Adrenal gland (tissue), 9 donors: ENCODE measurements at regions not wholly inside any gene's neighbourhood (a gene's known extent, or its start where the extent isn't known, plus 50 kb on each side); places are given as distances from the start of the nearest gene placed in this dataset.
"Not testable (repeated sequence)": the region's sequence is repeated elsewhere in the genome, so short reads cannot be mapped to it uniquely, and the experiment has no call there.

Source experiments
- DNase-seq, 7 donors: peaks; one replicate each; pipeline ENCODE4 v3.0.0-alpha.2; 2019 to 2020
- H3K27ac ChIP-seq, 5 donors: fragments of 200-600 bp; sonication (generic) in 4 of 5; 1 replicate in 3 of 5; 2 replicates in 2 of 5; pipeline versions ENCODE4 v1.5.1 to v1.8.0; 2016 to 2020; ENCODE audit warnings: mild to moderate bottlenecking in 1 of 5
- H3K27me3 ChIP-seq: fragments of 200-600 bp; 2 replicates; pipeline ENCODE4 v1.8.0; 2021
- H3K36me3 ChIP-seq, 2 donors: fragments of 200-600 bp; replicated peaks in 1 of 2; 1 replicate in 1 of 2; 2 replicates in 1 of 2; pipeline versions ENCODE4 v1.5.1 to v1.8.0; 2018 to 2022
- H3K4me1 ChIP-seq, 2 donors: fragments of 200-600 bp; replicated peaks in 1 of 2; 1 replicate in 1 of 2; 2 replicates in 1 of 2; pipeline versions ENCODE4 v1.5.1 to v1.8.0; 2018 to 2021
- H3K4me3 ChIP-seq, 4 donors: fragments of 200-600 bp; sonication (generic) in 3 of 4; one replicate each; pipeline ENCODE4 v1.5.1; 2016 to 2018
- H3K9me3 ChIP-seq, 3 donors: fragments of 200-600 bp; sonication (generic) in 1 of 3; replicated peaks in 1 of 3; 1 replicate in 2 of 3; 2 replicates in 1 of 3; pipeline versions ENCODE4 v1.5.1 to v1.8.0; 2016 to 2021
- POLR2A ChIP-seq, 2 donors: fragments of 450-650 bp; IDR thresholded peaks; one replicate each; pipeline ENCODE4 v1.6.1; 2017; ENCODE audit warnings: antibody characterized with exemption in 2 of 2, mild to moderate bottlenecking in 2 of 2, moderate library complexity in 1 of 2
- WGBS, 4 donors: extraction: QIAGEN DNeasy Blood & Tissue Kit in 2 of 4; methylation state at CpG; one replicate each; pipeline versions ENCODE4 v1.1.5 to v1.1.7; 2013 to 2017; 5-methylcytosine and 5-hydroxymethylcytosine counted together
- intact Hi-C, 2 donors: fragments of 100-400 bp; cut with DNase I; formaldehyde crosslinking; loops; one replicate each; pipeline versions ENCODE4 v1.14.1 to v1.15.0; 2022 to 2023
- TF ChIP-seq, protein P1 (sequence below), 6 experiments: fragments of 450-650 bp in 4 of 6; fragments of 200-600 bp in 2 of 6; sonication (generic) in 1 of 6; IDR thresholded peaks; 1 replicate in 5 of 6; 2 replicates in 1 of 6; pipeline versions ENCODE4 v1.5.1 to v1.8.0; 2016 to 2021; ENCODE audit warnings: antibody characterized with exemption in 6 of 6, mild to moderate bottlenecking in 2 of 6, moderate library complexity in 1 of 6
- donor health status: healthy with polysubstance abuse.
- donor health status: Bipolar disorder and iron deficiency.
- donor health status: DM: yes; HTN: yes; CAD: no.
- donor health status: DM: no; HTN: no; CAD: no.
- donor health status: DM: no; HTN: no; CAD: no.

DNA sequence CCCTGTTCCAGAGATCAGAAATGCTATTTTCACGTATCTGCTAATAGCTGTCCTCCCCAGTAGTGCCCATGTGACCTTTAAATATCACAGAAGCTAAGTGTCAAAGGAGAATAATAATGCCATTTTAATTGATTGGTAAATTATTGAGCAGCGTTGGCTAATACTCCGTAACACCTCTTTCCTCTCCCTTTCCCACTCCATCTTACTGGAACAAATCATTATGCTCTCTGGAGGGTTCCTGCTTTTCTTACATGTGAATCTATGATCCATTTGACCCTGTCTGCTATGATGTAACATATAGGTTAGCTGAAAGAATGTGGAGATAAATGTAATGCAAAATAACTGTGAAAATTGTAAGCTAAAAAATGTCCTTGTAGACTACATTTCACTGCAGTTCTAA, 383.6 kb upstream of the GYPC start:
- no peak for DNase-seq
- Histone ChIP-seq H3K9me3 (no peaks in the 10 kb centered on the region), H3K36me3 (no peaks in the 10 kb centered on the region), H3K27ac (no peak overlapping the region), H3K4me1 (no peaks in the 10 kb centered on the region), H3K4me3 (no peak overlapping the region), H3K27me3 (no peaks in the 10 kb centered on the region)
- 45 to 59% (median 54%) methylated on average over 3 of the region's 3 CpGs for WGBS, 4 donors
- TF ChIP-seq, protein P1, sequence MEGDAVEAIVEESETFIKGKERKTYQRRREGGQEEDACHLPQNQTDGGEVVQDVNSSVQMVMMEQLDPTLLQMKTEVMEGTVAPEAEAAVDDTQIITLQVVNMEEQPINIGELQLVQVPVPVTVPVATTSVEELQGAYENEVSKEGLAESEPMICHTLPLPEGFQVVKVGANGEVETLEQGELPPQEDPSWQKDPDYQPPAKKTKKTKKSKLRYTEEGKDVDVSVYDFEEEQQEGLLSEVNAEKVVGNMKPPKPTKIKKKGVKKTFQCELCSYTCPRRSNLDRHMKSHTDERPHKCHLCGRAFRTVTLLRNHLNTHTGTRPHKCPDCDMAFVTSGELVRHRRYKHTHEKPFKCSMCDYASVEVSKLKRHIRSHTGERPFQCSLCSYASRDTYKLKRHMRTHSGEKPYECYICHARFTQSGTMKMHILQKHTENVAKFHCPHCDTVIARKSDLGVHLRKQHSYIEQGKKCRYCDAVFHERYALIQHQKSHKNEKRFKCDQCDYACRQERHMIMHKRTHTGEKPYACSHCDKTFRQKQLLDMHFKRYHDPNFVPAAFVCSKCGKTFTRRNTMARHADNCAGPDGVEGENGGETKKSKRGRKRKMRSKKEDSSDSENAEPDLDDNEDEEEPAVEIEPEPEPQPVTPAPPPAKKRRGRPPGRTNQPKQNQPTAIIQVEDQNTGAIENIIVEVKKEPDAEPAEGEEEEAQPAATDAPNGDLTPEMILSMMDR (IDR thresholded peaks at IDR 0.05) = no peak
- no peak for TF ChIP-seq POLR2A (IDR thresholded peaks at IDR 0.05)
- intact Hi-C loops = no loop called here

DNA sequence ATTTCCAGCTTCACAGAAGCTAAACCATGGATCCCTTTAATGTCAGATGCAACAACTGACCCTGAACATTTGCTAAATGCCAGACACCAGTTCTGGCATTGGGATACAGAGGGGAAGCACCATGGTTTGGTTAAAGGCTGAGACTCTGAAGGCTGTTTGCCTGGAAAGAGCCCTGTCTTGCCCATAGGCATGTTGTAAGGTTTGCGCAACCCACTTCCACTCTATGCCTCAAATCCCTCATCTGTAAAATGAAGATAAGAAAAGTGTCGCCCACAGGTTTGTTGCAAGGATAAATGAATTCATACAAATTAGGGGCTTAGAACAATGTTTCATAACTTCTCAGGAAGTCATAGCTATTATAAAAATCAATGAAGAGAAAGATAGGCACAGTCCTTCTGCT, 380.9 kb upstream of the GYPC start:
- no peak for DNase-seq
- Histone ChIP-seq H3K36me3 (no peaks in the 10 kb centered on the region), H3K27me3 (no peaks in the 10 kb centered on the region), H3K27ac (no peak overlapping the region), H3K4me3 (no peak overlapping the region), H3K9me3 (no peaks in the 10 kb centered on the region), H3K4me1 (no peaks in the 10 kb centered on the region)
- 74 to 89% (median 81%) methylated on average over 2 of the region's 2 CpGs for WGBS, 4 donors
- intact Hi-C loops = no loop called here
- TF ChIP-seq, protein P1 (IDR thresholded peaks at IDR 0.05) = no peak
- no peak for TF ChIP-seq POLR2A (IDR thresholded peaks at IDR 0.05)

DNA sequence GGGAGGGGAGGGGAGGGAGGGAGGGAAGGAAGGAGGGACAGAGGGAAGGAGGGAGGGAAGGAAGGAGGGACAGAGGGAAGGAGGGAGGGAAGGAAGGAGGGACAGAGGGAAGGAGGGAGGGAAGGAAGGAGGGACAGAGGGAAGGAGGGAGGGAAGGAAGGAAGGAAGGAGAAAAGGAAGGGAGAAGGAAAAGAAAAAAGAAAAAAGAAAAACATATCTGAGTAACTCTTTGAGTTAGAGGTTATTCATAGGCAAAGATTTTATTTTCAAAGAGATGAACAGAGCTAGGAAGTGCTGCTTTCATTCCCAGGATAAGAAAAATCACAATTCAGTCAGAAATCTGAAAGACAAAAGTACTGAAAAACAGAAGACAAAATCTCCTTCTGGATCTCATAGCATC, 379.7 kb upstream of the GYPC start:
- DNase-seq, intact Hi-C loops, H3K27me3 ChIP-seq, H3K36me3 ChIP-seq, H3K4me1 ChIP-seq, H3K27ac ChIP-seq, H3K9me3 ChIP-seq, H3K4me3 ChIP-seq: not testable (repeated sequence)

DNA sequence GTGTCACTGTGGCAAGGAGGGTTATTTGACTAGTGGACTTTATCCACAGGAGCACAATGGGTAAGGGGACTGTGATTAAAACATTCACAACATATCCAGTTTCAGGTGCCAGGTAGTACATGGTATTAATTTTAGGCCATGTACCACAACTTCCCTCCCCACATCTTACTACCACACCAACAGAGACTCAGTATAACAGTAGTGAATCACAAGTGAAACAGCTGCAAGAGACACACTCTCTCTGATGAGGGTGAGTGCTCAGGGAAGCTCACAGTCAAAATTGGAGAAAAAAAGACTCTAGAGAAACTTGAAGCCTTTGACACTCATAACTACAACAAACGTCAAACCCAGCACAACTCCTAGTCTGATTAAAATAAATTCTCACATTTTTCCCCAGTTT, 367.6 kb upstream of the GYPC start:
- Histone ChIP-seq H3K4me3 (no peak overlapping the region), H3K27ac (no peak overlapping the region), H3K9me3 (no peaks in the 10 kb centered on the region), H3K4me1 (no peaks in the 10 kb centered on the region), H3K27me3 (no peaks in the 10 kb centered on the region), H3K36me3 (no peaks in the 10 kb centered on the region)
- WGBS, 4 donors = 50 to 75% (median 59%) methylated on average over 1 of the region's 1 CpG
- DNase-seq = no peak
- TF ChIP-seq, protein P1 (IDR thresholded peaks at IDR 0.05) = no peak
- TF ChIP-seq POLR2A (IDR thresholded peaks at IDR 0.05) = no peak
- intact Hi-C loops = no loop called here

GRCh38 chr2:126293962-126294361, 362.0 kb upstream of the GYPC start:
- H3K9me3 ChIP-seq, intact Hi-C loops: not testable (repeated sequence)
- 90 to 100% (median 97%) methylated on average over 1 of the region's 1 CpG for WGBS, 4 donors

More at GRCh38 chr2:126293962-126294361, 362.0 kb upstream of the GYPC start:
- not testable (repeated sequence) for H3K4me3 ChIP-seq, H3K27ac ChIP-seq, H3K27me3 ChIP-seq, H3K4me1 ChIP-seq, H3K36me3 ChIP-seq, DNase-seq
